ENCODE measurements at regions not wholly inside any gene's neighbourhood (a gene's known extent, or its start where the extent isn't known, plus 50 kb on each side); places are given as distances from the start of the nearest gene placed in this dataset.
"Not testable (repeated sequence)": the region's sequence is repeated elsewhere in the genome, so short reads cannot be mapped to it uniquely, and the experiment has no call there.

- DNase-seq (ENCODE audit: low read depth, low spot score), result peak; percentile 89
- H3K27ac ChIP-seq, result peak overlapping the region; percentile 3
Observed at GRCh38 chr3:176167272-176167671, 1030.0 kb downstream of the TBL1XR1 start.

GRCh38 chr3:176160997-176161396 is 1036.3 kb downstream of the TBL1XR1 start:
- no peak for DNase-seq (ENCODE audit: low read depth, low spot score)
- no peak overlapping the region for H3K27ac ChIP-seq

- DNase-seq (ENCODE audit: low read depth, low spot score), result no peak
- H3K27ac ChIP-seq, result no peak overlapping the region
Observed at GRCh38 chr3:176159796-176160195, 1037.5 kb downstream of the TBL1XR1 start.

- DNase-seq (ENCODE audit: low read depth, low spot score), result no peak
- H3K27ac ChIP-seq, result no peak overlapping the region
Observed at GRCh38 chr3:176155012-176155411, 1042.3 kb downstream of the TBL1XR1 start.

- no peak overlapping the region for H3K27ac ChIP-seq
- DNase-seq (ENCODE audit: low read depth, low spot score), result no peak
Observed at GRCh38 chr3:176149567-176149966, 1047.7 kb downstream of the TBL1XR1 start.

GRCh38 chr3:176147251-176147650 is 1050.0 kb downstream of the TBL1XR1 start:
- no peak for DNase-seq (ENCODE audit: low read depth, low spot score)
- no peak overlapping the region for H3K27ac ChIP-seq

- DNase-seq (ENCODE audit: low read depth, low spot score), result no peak
- H3K27ac ChIP-seq, result no peak overlapping the region
Observed at GRCh38 chr3:176141837-176142236, 1055.4 kb downstream of the TBL1XR1 start.

- DNase-seq (ENCODE audit: low read depth, low spot score), result no peak
Observed at GRCh38 chr3:176120507-176120906, 1076.8 kb downstream of the TBL1XR1 start.

GRCh38 chr3:176119826-176120225 is 1077.5 kb downstream of the TBL1XR1 start:
- no peak for DNase-seq (ENCODE audit: low read depth, low spot score)
- no peak overlapping the region for H3K27ac ChIP-seq

More at GRCh38 chr3:176120507-176120906, 1076.8 kb downstream of the TBL1XR1 start:
- no peak overlapping the region for H3K27ac ChIP-seq

- H3K27ac ChIP-seq, result no peak overlapping the region
- no peak for DNase-seq (ENCODE audit: low read depth, low spot score)
Observed at GRCh38 chr3:176106380-176106779, 1090.9 kb downstream of the TBL1XR1 start.

GRCh38 chr3:176097027-176097426 is 1100.3 kb downstream of the TBL1XR1 start:
- no peak overlapping the region for H3K27ac ChIP-seq
- no peak for DNase-seq (ENCODE audit: low read depth, low spot score)

GRCh38 chr3:176093892-176094291 is 1103.4 kb downstream of the TBL1XR1 start:
- not testable (repeated sequence) for DNase-seq (ENCODE audit: low read depth, low spot score); H3K27ac ChIP-seq

- H3K27ac ChIP-seq, result no peak overlapping the region
- DNase-seq (ENCODE audit: low read depth, low spot score), result no peak
Observed at GRCh38 chr3:176090727-176091126, 1106.6 kb downstream of the TBL1XR1 start.

GRCh38 chr3:176088962-176089383 is 1108.3 kb downstream of the TBL1XR1 start:
- H3K27ac ChIP-seq, result no peak overlapping the region
- no peak for DNase-seq (ENCODE audit: low read depth, low spot score)

GRCh38 chr3:176087066-176087697 is 1110.1 kb downstream of the TBL1XR1 start:
- no peak overlapping the region for H3K27ac ChIP-seq
- DNase-seq (ENCODE audit: low read depth, low spot score), result no peak

GRCh38 chr3:176079785-176080184 is 1117.5 kb downstream of the TBL1XR1 start:
- no peak for DNase-seq (ENCODE audit: low read depth, low spot score)

GRCh38 chr3:176078906-176079305 is 1118.4 kb downstream of the TBL1XR1 start:
- no peak for DNase-seq (ENCODE audit: low read depth, low spot score)
- H3K27ac ChIP-seq, result no peak overlapping the region

More at GRCh38 chr3:176079785-176080184, 1117.5 kb downstream of the TBL1XR1 start:
- no peak overlapping the region for H3K27ac ChIP-seq

GRCh38 chr3:176075491-176075890 is 1121.8 kb downstream of the TBL1XR1 start:
- DNase-seq (ENCODE audit: low read depth, low spot score), result no peak

GRCh38 chr3:176075046-176075445 is 1122.2 kb downstream of the TBL1XR1 start:
- H3K27ac ChIP-seq, result no peak overlapping the region
- no peak for DNase-seq (ENCODE audit: low read depth, low spot score)

More at GRCh38 chr3:176075491-176075890, 1121.8 kb downstream of the TBL1XR1 start:
- H3K27ac ChIP-seq, result no peak overlapping the region

GRCh38 chr3:176074096-176074495 is 1123.2 kb downstream of the TBL1XR1 start:
- DNase-seq (ENCODE audit: low read depth, low spot score), result no peak
- no peak overlapping the region for H3K27ac ChIP-seq

- DNase-seq (ENCODE audit: low read depth, low spot score), result no peak
Observed at GRCh38 chr3:176071943-176072342, 1125.3 kb downstream of the TBL1XR1 start.

GRCh38 chr3:176068750-176069149 is 1128.5 kb downstream of the TBL1XR1 start:
- no peak for DNase-seq (ENCODE audit: low read depth, low spot score)
- H3K27ac ChIP-seq, result no peak overlapping the region

More at GRCh38 chr3:176071943-176072342, 1125.3 kb downstream of the TBL1XR1 start:
- H3K27ac ChIP-seq, result no peak overlapping the region
